HG03575 (cell line): ENCODE measurements at regions not wholly inside any gene's neighbourhood (a gene's known extent, or its start where the extent isn't known, plus 50 kb on each side); places are given as distances from the start of the nearest gene placed in this dataset.

Source experiments
- ATAC-seq: cut with Tn5 transposase; IDR thresholded peaks from one replicate; pipeline ENCODE4 v1.9.1; 2021; ENCODE audit not compliant: unreplicated experiment, insufficient number of reproducible peaks, low FRiP score; ENCODE audit errors: extremely low read depth

- no peak for ATAC-seq
Measured at GRCh38 chr4:165606465-165607205, 227.8 kb downstream of the CPE start.

DNA sequence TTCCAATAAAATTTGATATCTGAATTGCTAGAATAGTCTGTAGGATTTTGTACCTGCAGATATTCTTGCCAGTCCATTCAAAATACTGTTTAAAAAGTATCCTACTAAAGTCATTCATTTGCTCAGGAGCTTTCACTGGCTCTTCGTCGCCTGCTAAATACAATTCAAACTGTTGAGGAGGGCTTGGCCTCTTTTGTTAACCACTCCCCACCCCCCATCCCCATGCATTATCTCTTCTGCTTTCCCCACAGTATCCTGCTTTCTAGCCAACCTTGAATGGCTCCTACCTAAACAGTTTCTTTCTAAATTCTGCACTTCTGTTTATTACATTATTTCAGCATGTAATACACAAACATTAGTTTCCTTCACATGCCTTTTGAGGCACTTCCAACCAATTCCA, 230.8 kb downstream of the CPE start:
- no peak for ATAC-seq

DNA sequence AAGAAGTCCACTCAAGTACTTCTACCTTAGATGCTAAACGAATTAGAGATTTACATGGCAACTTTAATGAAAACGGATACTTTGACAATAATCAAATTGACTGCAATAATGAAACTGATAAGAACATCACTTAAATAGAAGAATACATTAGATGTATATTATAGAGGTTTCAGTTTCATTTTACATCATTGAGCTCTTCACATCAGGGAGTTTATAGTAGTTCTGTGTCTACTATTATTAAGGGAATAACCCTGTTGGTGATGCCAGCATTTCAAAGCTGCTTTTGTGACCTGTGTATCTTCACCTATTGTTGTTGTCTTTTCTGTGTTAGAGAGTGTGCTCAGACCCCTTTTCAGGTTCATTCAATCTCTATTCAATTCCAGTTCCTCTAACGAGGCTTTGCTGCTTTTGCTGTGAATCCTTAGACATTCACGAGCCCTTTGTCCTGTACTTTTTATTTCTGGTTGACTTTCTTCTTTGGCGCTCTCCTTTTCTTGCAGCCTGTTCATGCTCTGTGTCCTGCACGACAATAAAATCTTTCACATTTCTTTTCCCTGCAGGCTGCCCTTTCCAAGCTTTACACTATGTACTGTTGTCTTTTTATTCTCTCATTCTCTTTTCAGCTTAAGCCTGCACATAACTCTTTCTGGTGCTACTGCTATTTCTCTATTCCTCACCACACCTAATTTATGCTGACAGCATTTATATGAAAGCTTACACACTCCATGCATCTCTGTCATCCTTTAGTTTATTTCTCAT, 232.1 kb downstream of the CPE start:
- ATAC-seq: no peak

- ATAC-seq: peak; percentile 87
Measured at GRCh38 chr4:165612936-165613335, 234.1 kb downstream of the CPE start.

DNA sequence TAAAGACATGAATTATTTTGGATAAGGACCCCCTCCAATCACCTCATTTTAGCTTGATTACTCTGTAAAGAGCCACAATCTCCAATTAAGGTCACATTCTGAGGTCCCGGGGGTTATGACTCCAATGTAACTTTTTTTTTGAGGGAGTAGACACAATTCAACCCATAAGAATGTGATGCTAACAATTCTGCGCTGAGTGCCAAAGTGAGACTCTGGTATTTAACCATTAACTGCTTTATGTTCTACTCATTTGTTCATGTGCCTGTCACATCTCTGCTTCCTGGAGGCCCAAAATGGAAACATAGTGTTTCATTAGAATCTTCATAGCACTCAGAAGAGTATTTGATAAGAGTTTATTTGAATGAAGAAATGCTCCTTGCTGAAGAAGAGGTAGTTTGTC, 234.8 kb downstream of the CPE start:
- no peak for ATAC-seq

- ATAC-seq: no peak
Measured at GRCh38 chr4:165620913-165621312, 242.1 kb downstream of the CPE start.

GRCh38 chr4:165621983-165622382, 243.2 kb downstream of the CPE start:
- ATAC-seq: no peak

DNA sequence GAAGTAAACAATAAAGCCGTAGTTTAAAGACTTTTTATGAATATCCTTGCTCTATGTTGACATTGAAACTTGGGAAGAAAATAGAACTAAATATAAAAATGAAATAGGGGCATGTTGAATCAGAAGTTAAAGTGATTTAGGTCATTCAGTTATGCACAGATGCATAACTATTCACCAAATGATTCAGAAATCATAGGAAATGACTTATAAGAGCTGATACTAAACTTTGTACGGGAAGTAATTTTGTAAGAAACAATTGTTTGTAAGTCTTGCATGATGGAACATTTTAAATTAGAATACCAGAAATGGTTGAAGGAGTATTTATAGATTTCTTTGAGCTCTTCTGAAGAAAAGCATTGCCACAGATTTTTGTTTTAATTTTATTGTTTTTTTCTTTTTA, 246.5 kb downstream of the CPE start:
- ATAC-seq: no peak

- ATAC-seq: no peak
Measured at GRCh38 chr4:165626316-165626715, 246.7 kb upstream of the TLL1 start.

GRCh38 chr4:165627128-165627527, 245.9 kb upstream of the TLL1 start:
- no peak for ATAC-seq

- no peak for ATAC-seq
Measured at GRCh38 chr4:165627548-165627947, 245.5 kb upstream of the TLL1 start.

GRCh38 chr4:165628572-165628971, 244.5 kb upstream of the TLL1 start:
- ATAC-seq: no peak

DNA sequence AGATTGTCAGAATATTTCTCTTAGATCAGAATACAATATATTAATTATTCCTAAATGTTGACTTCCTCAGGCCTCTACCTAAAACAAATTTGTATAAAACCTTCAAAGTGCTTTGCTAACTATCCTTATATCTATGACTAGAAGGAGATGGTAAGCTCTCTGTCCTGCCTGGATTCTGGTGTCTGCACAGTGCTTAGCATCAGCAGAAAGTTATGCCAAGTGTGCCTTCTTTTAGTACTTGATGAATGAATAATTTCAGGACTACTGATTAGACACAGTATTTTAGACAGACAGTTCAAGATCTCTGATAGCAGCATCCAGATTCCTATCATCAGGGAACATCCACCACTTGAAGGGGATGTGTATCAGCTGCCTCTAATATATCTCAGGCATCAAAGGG, 242.4 kb upstream of the TLL1 start:
- ATAC-seq: no peak

- no peak for ATAC-seq
Measured at GRCh38 chr4:165631208-165631894, 241.7 kb upstream of the TLL1 start.

GRCh38 chr4:165631912-165632311, 241.1 kb upstream of the TLL1 start:
- no peak for ATAC-seq

DNA sequence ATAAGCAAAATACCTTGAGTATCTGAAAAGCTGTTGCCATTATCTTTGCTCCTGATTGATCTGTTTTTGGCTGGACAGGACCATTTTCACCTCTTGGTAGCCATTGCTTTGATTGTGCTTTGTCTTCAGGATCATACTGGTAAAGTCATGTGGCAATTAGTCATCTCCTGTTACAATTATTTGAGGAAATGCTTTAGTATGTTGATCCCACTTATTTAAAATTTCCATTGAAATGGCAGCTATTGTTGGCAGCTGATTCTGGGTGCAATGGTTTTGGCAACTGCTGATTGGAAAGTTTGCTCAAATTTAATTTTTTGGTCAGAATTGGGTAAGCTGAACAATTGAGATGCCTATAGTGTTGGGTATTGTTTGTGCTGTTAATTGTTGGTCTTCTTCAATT, 238.3 kb upstream of the TLL1 start:
- ATAC-seq: no peak

- ATAC-seq: no peak
Measured at GRCh38 chr4:165635381-165635780, 237.7 kb upstream of the TLL1 start.

- ATAC-seq: no peak
Measured at GRCh38 chr4:165635951-165636350, 237.1 kb upstream of the TLL1 start.

DNA sequence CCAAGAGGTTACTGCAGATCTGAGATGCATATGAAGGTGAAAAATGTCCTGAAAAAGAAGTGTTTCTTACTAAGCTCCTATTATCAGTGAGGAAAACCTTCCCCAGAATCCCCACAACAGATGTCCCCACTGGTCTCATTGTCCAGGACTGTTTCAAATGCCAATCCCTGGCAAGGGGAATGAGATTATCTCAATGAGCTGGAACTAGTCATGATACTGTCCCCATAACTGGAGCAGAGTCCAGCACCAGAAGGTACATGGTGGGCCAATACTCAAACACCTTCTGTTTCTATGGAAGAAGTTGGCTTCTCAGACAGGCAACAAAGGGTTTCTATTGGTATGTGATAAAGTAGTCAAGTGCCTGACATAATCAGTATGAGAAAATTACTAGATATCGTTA, 221.1 kb upstream of the TLL1 start:
- no peak for ATAC-seq

DNA sequence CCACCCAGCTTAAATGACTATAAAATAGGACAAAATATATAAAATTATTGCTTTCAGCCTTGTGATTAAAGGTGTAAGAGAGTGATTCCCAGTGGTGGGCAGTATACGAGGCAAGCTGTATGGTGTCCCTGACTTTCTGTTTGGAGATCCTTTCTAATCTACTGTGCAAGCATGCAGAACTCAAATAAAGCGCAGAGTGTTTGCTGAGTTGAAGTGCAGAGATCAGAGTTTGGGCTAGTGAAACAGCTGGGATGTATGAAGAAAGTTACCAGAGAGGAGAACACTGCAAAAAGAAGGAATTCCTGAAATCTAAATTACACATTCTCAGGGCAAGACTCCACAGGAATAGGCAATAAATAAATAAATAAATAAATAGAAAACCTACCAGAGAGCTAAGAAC, 218.5 kb upstream of the TLL1 start:
- no peak for ATAC-seq
